ENCODE measurements at regions not wholly inside any gene's neighbourhood (a gene's known extent, or its start where the extent isn't known, plus 50 kb on each side); places are given as distances from the start of the nearest gene placed in this dataset.

DNA sequence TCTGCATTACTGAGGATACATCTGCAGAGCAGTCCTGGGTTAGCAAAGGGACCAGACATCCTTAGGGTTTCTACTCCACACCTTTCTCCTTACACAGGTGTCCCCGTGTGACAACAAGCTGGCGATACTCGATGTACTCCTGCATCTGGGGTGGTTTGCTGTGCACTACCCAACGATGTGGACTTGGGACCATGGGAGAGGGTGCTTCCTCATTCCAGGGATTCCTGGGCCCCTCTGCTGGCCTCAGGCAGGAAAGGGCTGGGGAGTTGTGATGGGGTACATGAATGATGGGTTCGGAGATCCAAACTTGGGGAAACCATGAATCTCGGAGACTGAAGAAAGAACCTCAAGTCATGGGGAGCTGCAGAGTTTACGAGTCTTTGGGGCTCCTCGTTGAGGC lies 179.6 kb upstream of the GALNT17 start:
- WGBS, 2 donors = 87 to 89% methylated on average over 8 of the region's 8 CpGs
- no peaks in the 10 kb centered on the region for H3K36me3 ChIP-seq (ENCODE audit: control insufficient read depth in 2 of 2, insufficient read depth in 2 of 2, low read length in 1 of 2)
- H3K27ac ChIP-seq (ENCODE audit: low read depth in 2 of 2, low read length in 1 of 2) = no peak overlapping the region
- H3K4me1 ChIP-seq (ENCODE audit: control insufficient read depth in 2 of 2, insufficient read depth in 2 of 2, low read length in 1 of 2) = no peaks in the 10 kb centered on the region
- H3K27me3 ChIP-seq (ENCODE audit: control insufficient read depth in 1 of 2, insufficient read depth in 2 of 2, low read length in 2 of 2) = no peaks in the 10 kb centered on the region
- peaks cover 0 to 5% of the 10 kb centered on the region in 2 donors for H3K9me3 ChIP-seq (ENCODE audit: control insufficient read depth in 2 of 2, insufficient read depth in 1 of 2, low read depth in 1 of 2, low read length in 1 of 2)
- no peak overlapping the region for H3K4me3 ChIP-seq (ENCODE audit: low read depth in 1 of 2, low read length in 2 of 2)

DNA sequence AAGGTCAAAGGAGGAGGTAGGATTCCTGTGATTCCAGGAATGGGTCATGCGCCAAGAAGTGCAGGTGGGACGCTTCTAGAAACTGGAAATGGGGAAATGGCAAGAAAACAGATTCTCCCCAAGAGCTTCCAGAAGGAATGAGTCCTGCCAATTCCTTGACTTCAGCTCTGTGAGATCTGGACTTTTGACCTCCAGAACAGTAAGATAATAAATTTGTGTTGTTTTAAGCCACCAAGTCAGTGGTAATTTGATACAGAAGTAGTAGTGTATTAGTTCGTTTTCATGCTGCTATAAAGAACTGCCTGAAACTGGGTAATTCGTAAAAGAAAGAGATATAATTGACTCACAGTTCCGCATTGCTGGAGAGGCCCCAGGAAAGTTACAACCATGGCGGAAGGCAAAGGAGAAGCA lies 178.6 kb upstream of the GALNT17 start:
- no peaks in the 10 kb centered on the region for H3K4me1 ChIP-seq (ENCODE audit: control insufficient read depth in 2 of 2, insufficient read depth in 2 of 2, low read length in 1 of 2)
- H3K27ac ChIP-seq (ENCODE audit: low read depth in 2 of 2, low read length in 1 of 2) = no peak overlapping the region
- H3K27me3 ChIP-seq (ENCODE audit: control insufficient read depth in 1 of 2, insufficient read depth in 2 of 2, low read length in 2 of 2) = no peaks in the 10 kb centered on the region
- H3K36me3 ChIP-seq (ENCODE audit: control insufficient read depth in 2 of 2, insufficient read depth in 2 of 2, low read length in 1 of 2) = no peaks in the 10 kb centered on the region
- WGBS, 2 donors = 62 to 68% methylated on average over 6 of the region's 6 CpGs
- H3K9me3 ChIP-seq (ENCODE audit: control insufficient read depth in 2 of 2, insufficient read depth in 1 of 2, low read depth in 1 of 2, low read length in 1 of 2) = peaks cover 0 to 4% of the 10 kb centered on the region in 2 donors
- H3K4me3 ChIP-seq (ENCODE audit: low read depth in 1 of 2, low read length in 2 of 2) = no peak overlapping the region

DNA sequence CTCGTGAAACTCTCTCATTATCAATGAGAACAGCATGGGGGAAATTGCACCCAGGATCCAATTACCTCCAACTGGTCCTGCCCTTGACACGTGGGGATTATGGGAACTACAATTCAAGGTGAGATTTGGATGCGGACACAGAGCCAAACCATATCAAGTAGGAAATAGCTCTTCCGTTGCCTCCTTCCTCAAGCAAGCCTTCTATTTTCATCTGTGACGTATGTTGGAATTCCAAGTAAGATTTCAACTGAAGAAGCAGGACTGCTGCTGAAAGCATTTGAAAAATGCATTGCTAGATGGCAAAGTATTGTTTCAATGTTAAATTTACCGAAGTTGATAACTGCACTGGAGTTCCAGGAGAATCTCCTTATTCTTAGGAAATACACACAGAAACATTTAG lies 178.1 kb upstream of the GALNT17 start:
- no peak overlapping the region for H3K4me3 ChIP-seq (ENCODE audit: low read depth in 1 of 2, low read length in 2 of 2)
- H3K27me3 ChIP-seq (ENCODE audit: control insufficient read depth in 1 of 2, insufficient read depth in 2 of 2, low read length in 2 of 2) = no peaks in the 10 kb centered on the region
- WGBS, 2 donors = 42 to 43% methylated on average over 6 of the region's 6 CpGs
- H3K9me3 ChIP-seq (ENCODE audit: control insufficient read depth in 2 of 2, insufficient read depth in 1 of 2, low read depth in 1 of 2, low read length in 1 of 2) = peaks cover 0 to 4% of the 10 kb centered on the region in 2 donors
- no peaks in the 10 kb centered on the region for H3K4me1 ChIP-seq (ENCODE audit: control insufficient read depth in 2 of 2, insufficient read depth in 2 of 2, low read length in 1 of 2)
- no peaks in the 10 kb centered on the region for H3K36me3 ChIP-seq (ENCODE audit: control insufficient read depth in 2 of 2, insufficient read depth in 2 of 2, low read length in 1 of 2)
- no peak overlapping the region for H3K27ac ChIP-seq (ENCODE audit: low read depth in 2 of 2, low read length in 1 of 2)

DNA sequence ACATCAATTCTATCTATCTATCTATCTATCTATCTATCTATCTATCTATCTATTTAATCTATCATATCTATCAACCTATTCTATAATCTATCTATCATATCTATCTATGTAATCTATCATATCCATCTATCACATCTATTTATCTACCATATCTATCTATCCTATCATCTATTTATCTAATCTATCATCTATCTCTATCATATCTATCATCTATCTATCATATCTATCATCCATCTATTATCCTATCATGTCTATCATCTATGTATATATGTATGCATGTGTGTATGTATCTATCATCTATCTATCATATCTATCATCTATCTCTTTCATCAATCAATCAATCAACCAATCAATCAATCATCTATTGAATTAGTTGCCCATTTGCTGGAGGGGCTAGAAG lies 159.3 kb upstream of the GALNT17 start:
- Histone ChIP-seq H3K4me3 (ENCODE audit: low read depth in 1 of 2, low read length in 2 of 2) (no peak overlapping the region), H3K27ac (ENCODE audit: low read depth in 2 of 2, low read length in 1 of 2) (no peak overlapping the region), H3K27me3 (ENCODE audit: control insufficient read depth in 1 of 2, insufficient read depth in 2 of 2, low read length in 2 of 2) (no peaks in the 10 kb centered on the region), H3K36me3 (ENCODE audit: control insufficient read depth in 2 of 2, insufficient read depth in 2 of 2, low read length in 1 of 2) (no peaks in the 10 kb centered on the region), H3K4me1 (ENCODE audit: control insufficient read depth in 2 of 2, insufficient read depth in 2 of 2, low read length in 1 of 2) (no peaks in the 10 kb centered on the region), H3K9me3 (ENCODE audit: control insufficient read depth in 2 of 2, insufficient read depth in 1 of 2, low read depth in 1 of 2, low read length in 1 of 2) (peaks cover 0 to 12% of the 10 kb centered on the region in 2 donors)

DNA sequence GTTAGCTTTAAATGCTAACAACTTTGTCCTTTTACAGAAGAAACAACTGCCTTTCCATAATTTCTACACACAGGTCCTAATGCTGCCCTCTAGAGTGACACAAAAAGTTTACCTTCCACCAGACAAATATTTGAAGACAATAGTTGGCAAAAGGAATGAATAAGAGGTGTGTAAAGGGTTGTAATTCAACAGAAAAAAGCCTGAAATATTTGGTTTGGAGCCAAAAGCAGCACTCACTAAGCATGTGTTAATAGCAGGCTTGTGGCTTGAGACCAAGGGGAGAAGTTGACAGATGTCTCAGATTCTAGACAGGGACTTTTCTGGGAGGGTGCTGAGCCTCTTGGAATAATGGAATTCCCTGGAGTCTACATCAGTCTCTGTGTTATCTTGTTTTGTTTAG lies 156.2 kb upstream of the GALNT17 start:
- Histone ChIP-seq H3K4me3 (ENCODE audit: low read depth in 1 of 2, low read length in 2 of 2) (no peak overlapping the region), H3K27ac (ENCODE audit: low read depth in 2 of 2, low read length in 1 of 2) (no peak overlapping the region)

DNA sequence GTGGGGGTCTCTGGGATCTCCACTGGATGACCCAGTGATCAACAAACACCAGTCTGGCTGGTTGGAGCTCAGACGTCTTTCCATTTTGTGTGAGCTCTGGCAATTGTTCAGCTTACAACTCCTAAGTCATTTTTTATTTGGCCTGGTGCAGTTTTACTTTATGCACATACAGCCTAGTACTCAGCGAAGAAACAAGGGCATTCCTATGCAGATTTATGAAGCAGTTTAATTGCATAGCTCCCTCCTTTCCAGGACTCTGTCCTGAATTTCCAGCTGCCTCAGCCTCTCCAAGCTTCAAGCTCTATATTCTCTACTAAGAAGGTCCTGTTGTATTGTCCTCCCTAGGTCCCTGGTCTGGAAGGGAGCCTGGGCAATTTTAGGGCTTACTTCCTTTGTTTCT lies 145.6 kb upstream of the GALNT17 start:
- Histone ChIP-seq H3K27me3 (ENCODE audit: control insufficient read depth in 1 of 2, insufficient read depth in 2 of 2, low read length in 2 of 2) (no peaks in the 10 kb centered on the region), H3K4me3 (ENCODE audit: low read depth in 1 of 2, low read length in 2 of 2) (no peak overlapping the region), H3K27ac (ENCODE audit: low read depth in 2 of 2, low read length in 1 of 2) (no peak overlapping the region), H3K36me3 (ENCODE audit: control insufficient read depth in 2 of 2, insufficient read depth in 2 of 2, low read length in 1 of 2) (no peaks in the 10 kb centered on the region), H3K4me1 (ENCODE audit: control insufficient read depth in 2 of 2, insufficient read depth in 2 of 2, low read length in 1 of 2) (no peaks in the 10 kb centered on the region), H3K9me3 (ENCODE audit: control insufficient read depth in 2 of 2, insufficient read depth in 1 of 2, low read depth in 1 of 2, low read length in 1 of 2) (no peaks in the 10 kb centered on the region)
- WGBS, 2 donors = 73 to 81% methylated on average over 2 of the region's 2 CpGs

More for the DNA sequence above, 156.2 kb upstream of the GALNT17 start:
- H3K9me3 ChIP-seq (ENCODE audit: control insufficient read depth in 2 of 2, insufficient read depth in 1 of 2, low read depth in 1 of 2, low read length in 1 of 2) = peaks cover 0 to 4% of the 10 kb centered on the region in 2 donors
- H3K4me1 ChIP-seq (ENCODE audit: control insufficient read depth in 2 of 2, insufficient read depth in 2 of 2, low read length in 1 of 2) = no peaks in the 10 kb centered on the region
- no peaks in the 10 kb centered on the region for H3K27me3 ChIP-seq (ENCODE audit: control insufficient read depth in 1 of 2, insufficient read depth in 2 of 2, low read length in 2 of 2)
- no peaks in the 10 kb centered on the region for H3K36me3 ChIP-seq (ENCODE audit: control insufficient read depth in 2 of 2, insufficient read depth in 2 of 2, low read length in 1 of 2)

DNA sequence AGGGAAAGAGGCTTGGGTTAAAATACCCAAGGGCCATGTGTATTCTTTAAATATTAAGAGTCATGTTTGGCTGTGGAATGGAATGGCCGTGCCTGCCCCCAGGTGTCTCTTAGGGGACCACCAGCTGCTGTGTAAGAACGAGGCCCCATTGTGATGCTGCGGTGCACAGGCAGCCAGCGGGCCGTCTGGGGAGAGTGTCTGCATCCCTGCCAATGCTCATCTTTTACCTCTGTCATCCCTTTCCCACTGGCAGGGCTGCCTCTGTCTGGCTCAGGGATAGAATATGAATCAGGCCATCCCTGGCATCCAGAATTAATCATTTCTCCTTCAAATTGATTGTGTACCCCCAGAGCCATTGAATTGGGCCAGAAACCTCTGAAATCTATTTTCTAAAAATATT lies 137.8 kb upstream of the GALNT17 start:
- Histone ChIP-seq H3K36me3 (ENCODE audit: control insufficient read depth in 2 of 2, insufficient read depth in 2 of 2, low read length in 1 of 2) (no peaks in the 10 kb centered on the region), H3K4me1 (ENCODE audit: control insufficient read depth in 2 of 2, insufficient read depth in 2 of 2, low read length in 1 of 2) (no peaks in the 10 kb centered on the region), H3K4me3 (ENCODE audit: low read depth in 1 of 2, low read length in 2 of 2) (no peak overlapping the region), H3K27me3 (ENCODE audit: control insufficient read depth in 1 of 2, insufficient read depth in 2 of 2, low read length in 2 of 2) (no peaks in the 10 kb centered on the region), H3K27ac (ENCODE audit: low read depth in 2 of 2, low read length in 1 of 2) (no peak overlapping the region), H3K9me3 (ENCODE audit: control insufficient read depth in 2 of 2, insufficient read depth in 1 of 2, low read depth in 1 of 2, low read length in 1 of 2) (no peaks in the 10 kb centered on the region)
- 70 to 77% methylated on average over 5 of the region's 5 CpGs for WGBS, 2 donors

DNA sequence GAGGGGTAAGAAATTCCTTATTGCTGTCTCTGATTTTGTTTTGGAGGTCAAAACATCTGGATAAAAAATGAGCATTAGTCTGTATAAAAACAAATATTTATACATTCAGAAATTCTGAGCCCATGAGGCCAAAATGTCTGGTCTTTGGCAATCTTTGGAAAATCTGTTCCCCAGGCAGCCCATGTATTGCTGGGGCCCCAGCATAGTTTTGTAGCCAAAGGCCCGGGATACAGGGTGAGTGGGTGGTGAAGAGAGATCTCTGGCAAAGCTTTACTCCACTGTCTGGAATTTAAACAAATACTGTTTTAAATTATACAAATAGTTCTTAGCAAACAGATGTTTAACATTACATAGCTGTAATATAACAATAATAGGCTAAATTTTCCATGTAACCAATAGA lies 134.7 kb upstream of the GALNT17 start:
- 30 to 50% methylated on average over 1 of the region's 1 CpG for WGBS, 2 donors

DNA sequence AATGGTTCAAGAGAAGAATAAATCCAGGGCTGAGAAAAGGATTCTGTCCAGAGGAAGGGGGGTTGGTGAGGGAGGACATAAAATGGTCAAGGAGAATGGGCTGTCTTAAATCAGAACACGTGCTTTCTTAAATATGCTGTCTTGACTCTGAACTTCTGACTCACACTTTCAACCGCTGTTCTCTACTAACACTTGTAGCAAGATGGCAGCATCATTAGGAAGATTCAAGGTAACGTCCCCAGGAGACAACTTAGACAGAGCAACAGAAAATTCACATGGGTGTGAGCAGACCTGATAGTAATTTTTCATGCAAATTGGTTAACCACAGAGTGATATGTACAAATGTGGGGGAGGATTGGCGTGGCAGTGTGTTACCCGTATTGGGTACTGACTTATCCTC lies 126.8 kb upstream of the GALNT17 start:
- Histone ChIP-seq H3K4me1 (ENCODE audit: control insufficient read depth in 2 of 2, insufficient read depth in 2 of 2, low read length in 1 of 2) (no peaks in the 10 kb centered on the region), H3K27ac (ENCODE audit: low read depth in 2 of 2, low read length in 1 of 2) (no peak overlapping the region), H3K36me3 (ENCODE audit: control insufficient read depth in 2 of 2, insufficient read depth in 2 of 2, low read length in 1 of 2) (no peaks in the 10 kb centered on the region), H3K27me3 (ENCODE audit: control insufficient read depth in 1 of 2, insufficient read depth in 2 of 2, low read length in 2 of 2) (no peaks in the 10 kb centered on the region), H3K9me3 (ENCODE audit: control insufficient read depth in 2 of 2, insufficient read depth in 1 of 2, low read depth in 1 of 2, low read length in 1 of 2) (no peaks in the 10 kb centered on the region), H3K4me3 (ENCODE audit: low read depth in 1 of 2, low read length in 2 of 2) (no peak overlapping the region)
- 70 to 74% methylated on average over 5 of the region's 5 CpGs for WGBS, 2 donors

More for the DNA sequence above, 134.7 kb upstream of the GALNT17 start:
- Histone ChIP-seq H3K9me3 (ENCODE audit: control insufficient read depth in 2 of 2, insufficient read depth in 1 of 2, low read depth in 1 of 2, low read length in 1 of 2) (no peaks in the 10 kb centered on the region), H3K36me3 (ENCODE audit: control insufficient read depth in 2 of 2, insufficient read depth in 2 of 2, low read length in 1 of 2) (no peaks in the 10 kb centered on the region), H3K27ac (ENCODE audit: low read depth in 2 of 2, low read length in 1 of 2) (no peak overlapping the region), H3K4me1 (ENCODE audit: control insufficient read depth in 2 of 2, insufficient read depth in 2 of 2, low read length in 1 of 2) (no peaks in the 10 kb centered on the region), H3K27me3 (ENCODE audit: control insufficient read depth in 1 of 2, insufficient read depth in 2 of 2, low read length in 2 of 2) (no peaks in the 10 kb centered on the region), H3K4me3 (ENCODE audit: low read depth in 1 of 2, low read length in 2 of 2) (no peak overlapping the region)

DNA sequence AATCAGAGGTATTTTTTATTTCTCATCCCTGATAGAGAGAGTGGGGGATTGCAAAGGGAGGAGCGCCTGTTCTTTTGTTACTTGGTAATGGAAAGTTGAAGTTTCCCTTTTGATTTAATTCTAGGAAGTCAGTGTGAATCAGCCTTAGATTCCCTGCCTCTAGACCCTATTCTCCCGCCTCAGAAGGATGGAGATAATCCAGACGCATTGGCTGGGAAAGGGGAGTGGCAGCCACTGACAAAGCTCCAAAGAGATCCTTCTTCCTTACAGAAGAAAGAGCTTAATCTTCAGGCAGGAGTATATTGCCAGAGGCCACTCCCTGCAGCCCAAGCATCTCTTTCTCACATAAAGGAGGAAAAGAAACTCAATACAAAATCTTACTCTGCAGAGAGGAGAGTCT lies 122.3 kb upstream of the GALNT17 start:
- no peaks in the 10 kb centered on the region for H3K27me3 ChIP-seq (ENCODE audit: control insufficient read depth in 1 of 2, insufficient read depth in 2 of 2, low read length in 2 of 2)
- H3K27ac ChIP-seq (ENCODE audit: low read depth in 2 of 2, low read length in 1 of 2) = no peak overlapping the region
- WGBS, 2 donors = 59 to 68% methylated on average over 3 of the region's 3 CpGs
- H3K4me1 ChIP-seq (ENCODE audit: control insufficient read depth in 2 of 2, insufficient read depth in 2 of 2, low read length in 1 of 2) = no peaks in the 10 kb centered on the region
- no peak overlapping the region for H3K4me3 ChIP-seq (ENCODE audit: low read depth in 1 of 2, low read length in 2 of 2)
- H3K9me3 ChIP-seq (ENCODE audit: control insufficient read depth in 2 of 2, insufficient read depth in 1 of 2, low read depth in 1 of 2, low read length in 1 of 2) = no peaks in the 10 kb centered on the region
- no peaks in the 10 kb centered on the region for H3K36me3 ChIP-seq (ENCODE audit: control insufficient read depth in 2 of 2, insufficient read depth in 2 of 2, low read length in 1 of 2)
